Cardiac muscle cell (in vitro differentiated cells and primary cell): ENCODE measurements at regions not wholly inside any gene's neighbourhood (a gene's known extent, or its start where the extent isn't known, plus 50 kb on each side); places are given as distances from the start of the nearest gene placed in this dataset.
A peak's percentile ranks its signal among the peaks of the same experiment; 100 is the strongest.

ENCODE experiments used
- DNase-seq, 2 donors: peaks; one replicate each; pipeline versions ENCODE4 v3.0.0 to v3.0.0-alpha.2; 2010 to 2017; ENCODE audit warnings: low read depth in 1 of 2, low spot score in 1 of 2
- H3K27ac ChIP-seq: fragments of 200-600 bp; sonication (generic); 2 replicates; pipeline ENCODE4 v1.5.1; 2016
- H3K27me3 ChIP-seq: fragments of 200-600 bp; sonication (generic); 2 replicates; pipeline ENCODE4 v1.6.0; 2016; ENCODE audit warnings: control low read depth
- H3K36me3 ChIP-seq: fragments of 200-600 bp; sonication (generic); 2 replicates; pipeline ENCODE4 v1.5.1; 2016; ENCODE audit warnings: control low read depth
- H3K4me1 ChIP-seq: fragments of 200-600 bp; sonication (generic); 2 replicates; pipeline ENCODE4 v1.8.1; 2017; ENCODE audit warnings: low read depth, mild to moderate bottlenecking, mixed run types
- H3K4me3 ChIP-seq: fragments of 200-600 bp; sonication (generic); 2 replicates; pipeline ENCODE4 v1.5.1; 2016; ENCODE audit warnings: mild to moderate bottlenecking
- H3K9me3 ChIP-seq: fragments of 200-600 bp; sonication (generic); 2 replicates; pipeline ENCODE4 v1.5.1; 2017; ENCODE audit warnings: low read depth, mild to moderate bottlenecking, control low read depth
- CTCF ChIP-seq: IDR thresholded peaks from 2 replicates; pipeline ENCODE4 v1.5.1; 2012; ENCODE audit warnings: low read depth, mild to moderate bottlenecking, low read length

GRCh38 chr11:115720602-115721245 is 216.5 kb upstream of the CADM1 start:
- no peaks in the 10 kb centered on the region for H3K36me3 ChIP-seq
- H3K4me3 ChIP-seq = no peak overlapping the region
- H3K9me3 ChIP-seq = no peaks in the 10 kb centered on the region
- no peak for TF ChIP-seq CTCF
- H3K4me1 ChIP-seq = no peaks in the 10 kb centered on the region
- H3K27ac ChIP-seq = no peak overlapping the region
- H3K27me3 ChIP-seq = no peaks in the 10 kb centered on the region
- DNase-seq = peak in 1 of 2 donors; percentile 14

- no peaks in the 10 kb centered on the region for H3K27me3 ChIP-seq
- no peak overlapping the region for H3K27ac ChIP-seq
- no peak for DNase-seq
- H3K4me1 ChIP-seq = no peaks in the 10 kb centered on the region
- TF ChIP-seq CTCF = no peak
- H3K9me3 ChIP-seq = no peaks in the 10 kb centered on the region
- H3K4me3 ChIP-seq = no peak overlapping the region
- no peaks in the 10 kb centered on the region for H3K36me3 ChIP-seq
Observed at GRCh38 chr11:115718945-115719344, 214.7 kb upstream of the CADM1 start.

- Histone ChIP-seq H3K27me3 (no peaks in the 10 kb centered on the region), H3K9me3 (no peaks in the 10 kb centered on the region), H3K4me1 (no peaks in the 10 kb centered on the region), H3K4me3 (no peak overlapping the region), H3K36me3 (no peaks in the 10 kb centered on the region), H3K27ac (no peak overlapping the region)
- no peak for DNase-seq
- no peak for TF ChIP-seq CTCF
Observed at GRCh38 chr11:115718106-115718505, 213.9 kb upstream of the CADM1 start.

GRCh38 chr11:115716601-115717529 is 212.7 kb upstream of the CADM1 start:
- H3K4me1 ChIP-seq = no peaks in the 10 kb centered on the region
- no peak overlapping the region for H3K27ac ChIP-seq
- H3K36me3 ChIP-seq = no peaks in the 10 kb centered on the region
- no peaks in the 10 kb centered on the region for H3K27me3 ChIP-seq
- no peak overlapping the region for H3K4me3 ChIP-seq
- H3K9me3 ChIP-seq = no peaks in the 10 kb centered on the region
- DNase-seq = peak in 1 of 2 donors; percentile 43
- TF ChIP-seq CTCF = no peak

DNA sequence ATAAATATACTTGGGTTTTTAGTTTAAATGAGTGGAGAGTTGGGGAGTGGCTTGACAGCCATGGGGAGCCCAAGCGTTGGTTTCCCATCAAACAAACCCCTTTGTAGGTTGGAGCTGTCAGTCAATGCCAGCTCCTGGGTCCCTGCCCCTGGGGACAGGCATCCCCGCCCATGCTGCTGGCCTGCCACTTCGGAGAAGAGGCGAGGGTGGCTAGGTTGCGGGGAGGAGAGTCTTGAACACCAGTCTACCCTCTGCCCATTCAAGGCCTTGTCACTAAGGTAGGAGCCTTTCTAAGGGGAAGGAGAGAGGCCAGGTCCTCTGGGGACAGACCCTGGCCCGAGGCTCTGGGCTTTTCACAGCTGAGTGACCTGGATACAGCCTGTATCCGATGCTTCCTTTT is 211.9 kb upstream of the CADM1 start:
- Histone ChIP-seq H3K27me3 (no peaks in the 10 kb centered on the region), H3K36me3 (no peaks in the 10 kb centered on the region), H3K27ac (no peak overlapping the region), H3K9me3 (no peaks in the 10 kb centered on the region), H3K4me3 (no peak overlapping the region), H3K4me1 (no peaks in the 10 kb centered on the region)
- DNase-seq = no peak
- TF ChIP-seq CTCF = no peak
